ENCODE measurements at regions not wholly inside any gene's neighbourhood (a gene's known extent, or its start where the extent isn't known, plus 50 kb on each side); places are given as distances from the start of the nearest gene placed in this dataset.

GRCh38 chr4:11133868-11134267, 294.8 kb downstream of the HS3ST1 start:
- TF ChIP-seq CTCF (IDR thresholded peaks at IDR 0.05) (no peak), POLR2A (IDR thresholded peaks at IDR 0.05) (no peak)
- no peak for DNase-seq (ENCODE audit: low spot score in 2 of 2)

GRCh38 chr4:11132478-11132877, 296.2 kb downstream of the HS3ST1 start:
- TF ChIP-seq POLR2A (IDR thresholded peaks at IDR 0.05) (no peak), CTCF (IDR thresholded peaks at IDR 0.05) (no peak)
- no peak overlapping the region for H3K4me3 ChIP-seq (ENCODE audit: low read depth, poor library complexity, severe bottlenecking)
- DNase-seq (ENCODE audit: low spot score in 2 of 2): no peak
- WGBS, 2 donors: 48 to 59% methylated on average over 1 of the region's 1 CpG
- intact Hi-C loops (cut with DNase I; ENCODE audit: low total_unique reads): no loop called here

More at GRCh38 chr4:11133868-11134267, 294.8 kb downstream of the HS3ST1 start:
- intact Hi-C loops (cut with DNase I; ENCODE audit: low total_unique reads): no loop called here
- 81 to 91% methylated on average over 2 of the region's 2 CpGs for WGBS, 2 donors
- no peak overlapping the region for H3K4me3 ChIP-seq (ENCODE audit: low read depth, poor library complexity, severe bottlenecking)

DNA sequence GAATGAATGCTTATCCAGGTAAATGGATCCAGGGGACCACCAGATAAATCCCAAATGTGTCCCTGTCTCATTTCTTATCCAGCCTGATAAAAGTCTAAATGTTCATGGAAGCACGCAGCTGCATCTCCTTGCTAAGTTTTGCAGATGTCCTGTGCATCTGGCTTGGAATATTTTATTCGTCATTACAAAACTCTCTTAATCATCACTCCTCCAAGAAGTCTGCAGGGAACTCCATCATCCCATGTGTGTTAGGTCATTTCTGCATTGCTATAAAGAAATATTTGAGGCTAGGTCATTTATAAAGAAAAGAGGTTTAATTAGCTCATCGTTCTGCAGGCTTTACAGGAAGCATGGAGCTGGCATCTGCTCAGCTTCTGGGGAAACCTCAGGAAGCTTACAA, 297.2 kb downstream of the HS3ST1 start:
- intact Hi-C loops (cut with DNase I; ENCODE audit: low total_unique reads): no loop called here

DNA sequence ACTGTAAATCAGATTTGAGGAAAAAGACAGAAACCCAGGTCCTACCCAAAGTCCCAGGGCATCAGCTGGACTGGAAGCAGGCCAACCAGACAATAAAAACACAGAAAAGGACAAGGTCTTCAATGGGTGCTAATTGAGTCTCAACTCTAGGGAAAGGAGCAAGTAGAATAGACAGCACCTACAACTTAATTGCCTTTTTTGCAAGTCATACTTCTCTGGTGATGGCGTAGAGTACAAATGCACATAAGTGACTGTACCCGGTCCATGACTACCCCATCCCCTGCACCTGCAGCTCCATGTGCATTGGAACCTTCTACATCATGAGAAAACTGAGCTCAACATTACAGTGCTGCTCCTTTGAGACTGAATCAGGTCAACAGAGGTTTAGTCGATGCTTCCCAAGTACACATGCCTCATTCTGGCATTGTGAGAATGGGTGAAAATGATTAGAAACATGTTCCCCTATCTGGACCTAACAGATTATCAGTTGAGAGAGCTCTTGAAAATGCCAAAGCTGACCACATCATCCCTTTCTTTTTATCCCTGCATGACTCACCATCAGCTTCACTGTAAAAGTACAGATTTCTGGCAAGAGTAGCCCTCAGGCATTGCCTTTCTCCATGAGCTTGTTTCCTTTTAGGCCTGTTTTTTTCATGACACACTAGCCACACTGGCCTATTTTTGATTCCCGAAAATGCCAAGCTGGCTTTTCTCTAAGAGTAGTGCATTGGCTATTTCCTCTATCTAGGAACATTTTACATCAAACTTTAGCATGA, 298.3 kb downstream of the HS3ST1 start:
- intact Hi-C loops (cut with DNase I; ENCODE audit: low total_unique reads): no loop called here
- TF ChIP-seq POLR2A (IDR thresholded peaks at IDR 0.05) (no peak), CTCF (IDR thresholded peaks at IDR 0.05) (no peak)

More for the DNA sequence above, 297.2 kb downstream of the HS3ST1 start:
- TF ChIP-seq POLR2A (IDR thresholded peaks at IDR 0.05) (no peak), CTCF (IDR thresholded peaks at IDR 0.05) (no peak)
- no peak for DNase-seq (ENCODE audit: low spot score in 2 of 2)
- H3K4me3 ChIP-seq (ENCODE audit: low read depth, poor library complexity, severe bottlenecking): no peak overlapping the region
- 70% methylated on average over 3 of the region's 3 CpGs for WGBS, 2 donors

GRCh38 chr4:11120435-11120834, 308.3 kb downstream of the HS3ST1 start:
- DNase-seq (ENCODE audit: low spot score in 2 of 2): no peak
- WGBS, 2 donors: 83 to 86% methylated on average over 2 of the region's 2 CpGs
- no peak overlapping the region for H3K4me3 ChIP-seq (ENCODE audit: low read depth, poor library complexity, severe bottlenecking)
- intact Hi-C loops (cut with DNase I; ENCODE audit: low total_unique reads): no loop called here
- TF ChIP-seq CTCF (IDR thresholded peaks at IDR 0.05): no peak
- TF ChIP-seq POLR2A (IDR thresholded peaks at IDR 0.05): no peak

More for the DNA sequence above, 298.3 kb downstream of the HS3ST1 start:
- H3K4me3 ChIP-seq (ENCODE audit: low read depth, poor library complexity, severe bottlenecking): no peak overlapping the region
- WGBS, 2 donors: 67 to 74% methylated on average over 4 of the region's 4 CpGs
- DNase-seq (ENCODE audit: low spot score in 2 of 2): peak in 1 of 2 donors; percentile 20

GRCh38 chr4:11119474-11119873, 309.2 kb downstream of the HS3ST1 start:
- TF ChIP-seq POLR2A (IDR thresholded peaks at IDR 0.05) (no peak), CTCF (IDR thresholded peaks at IDR 0.05) (no peak)
- WGBS, 2 donors: 89 to 100% methylated on average over 1 of the region's 1 CpG
- peak in 1 of 2 donors; percentile 60 for DNase-seq (ENCODE audit: low spot score in 2 of 2)
- intact Hi-C loops (cut with DNase I; ENCODE audit: low total_unique reads): no loop called here
- no peak overlapping the region for H3K4me3 ChIP-seq (ENCODE audit: low read depth, poor library complexity, severe bottlenecking)
